DND-41 (cell line): ENCODE measurements at regions not wholly inside any gene's neighbourhood (a gene's known extent, or its start where the extent isn't known, plus 50 kb on each side); places are given as distances from the start of the nearest gene placed in this dataset.

ENCODE experiments used
- ATAC-seq: fragments of 200-7000 bp; cut with Tn5 transposase; 3 replicates; pipeline ENCODE4 v1.9.1; 2021; ENCODE audit warnings: low read depth; ENCODE audit not compliant: insufficient read depth
- DNase-seq: peaks from one replicate; pipeline ENCODE4 v3.0.0-alpha.2; 2020
- H2AFZ ChIP-seq: 2 replicates; pipeline ENCODE4 v1.6.0; 2012; ENCODE audit warnings: low read depth, low read length
- H3K27ac ChIP-seq: 2 replicates; pipeline ENCODE4 v1.5.1; 2012; ENCODE audit warnings: low read length, inconsistent platforms
- H3K27me3 ChIP-seq: fragments of 200-600 bp; sonication (generic); 2 replicates; pipeline ENCODE4 v1.6.0; 2012; ENCODE audit warnings: low read length, mild to moderate bottlenecking, inconsistent platforms; ENCODE audit not compliant: insufficient read depth, poor library complexity
- H3K36me3 ChIP-seq: 2 replicates; pipeline ENCODE4 v1.5.1; 2012; ENCODE audit warnings: low read length, inconsistent platforms; ENCODE audit not compliant: insufficient read depth
- H3K4me1 ChIP-seq: 2 replicates; pipeline ENCODE4 v1.5.1; 2012; ENCODE audit warnings: mild to moderate bottlenecking, low read length; ENCODE audit not compliant: insufficient read depth
- H3K4me2 ChIP-seq: 2 replicates; pipeline ENCODE4 v1.6.0; 2012; ENCODE audit warnings: mild to moderate bottlenecking, moderate library complexity, low read length, inconsistent platforms; ENCODE audit not compliant: insufficient read depth
- H3K4me3 ChIP-seq, 2 experiments: fragments of 200-600 bp in 1 of 2; shearing (Covaris generic) in 1 of 2; 2 replicates each; pipeline ENCODE4 v1.5.1; 2012 to 2016; ENCODE audit warnings: inconsistent platforms in 2 of 2, low read length in 2 of 2, mild to moderate bottlenecking in 2 of 2, low read depth in 1 of 2, moderate library complexity in 1 of 2
- H3K79me2 ChIP-seq: 2 replicates; pipeline ENCODE4 v1.6.0; 2012; ENCODE audit warnings: low read length, inconsistent platforms; ENCODE audit not compliant: insufficient read depth
- H3K9ac ChIP-seq: 2 replicates; pipeline ENCODE4 v1.6.0; 2012; ENCODE audit warnings: low read depth, mild to moderate bottlenecking, inconsistent platforms, low read length, moderate library complexity
- H3K9me3 ChIP-seq: 2 replicates; pipeline ENCODE4 v1.5.1; 2012; ENCODE audit warnings: low read length, moderate library complexity, mild to moderate bottlenecking, inconsistent platforms; ENCODE audit not compliant: insufficient read depth, severe bottlenecking
- H4K20me1 ChIP-seq: 2 replicates; pipeline ENCODE4 v1.6.0; 2012; ENCODE audit warnings: low read length; ENCODE audit not compliant: insufficient read depth
- EZH2 ChIP-seq: IDR thresholded peaks from 3 replicates; pipeline ENCODE4 v1.6.1; 2012; ENCODE audit warnings: borderline replicate concordance, low read depth, mild to moderate bottlenecking, moderate library complexity, low read length, inconsistent platforms; ENCODE audit not compliant: severe bottlenecking
- TF ChIP-seq, protein P1 (sequence below): IDR thresholded peaks from 2 replicates; pipeline ENCODE4 v1.5.1; 2012; ENCODE audit warnings: borderline replicate concordance, low read length, moderate library complexity, mild to moderate bottlenecking; ENCODE audit not compliant: poor library complexity, severe bottlenecking; ENCODE audit errors: extremely low read depth

DNA sequence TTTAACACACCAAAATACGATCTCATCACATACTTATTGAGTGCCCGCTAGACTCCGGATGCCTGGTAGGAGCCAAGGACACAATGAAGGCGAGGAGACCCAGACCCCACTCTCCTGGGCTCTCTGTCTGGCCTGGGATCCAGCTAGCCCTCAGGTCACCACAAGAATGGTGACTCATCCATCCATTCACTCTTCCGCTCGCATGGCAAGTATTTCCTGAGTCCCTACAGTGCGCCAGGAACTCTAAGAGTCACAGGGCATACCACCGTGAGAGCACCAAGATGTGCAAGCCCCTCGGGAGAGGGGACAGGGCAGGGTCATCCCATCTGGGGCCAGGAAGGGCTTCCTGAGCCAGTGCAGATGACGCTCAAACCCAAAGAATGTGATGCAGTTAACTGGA, 101.6 kb upstream of the PRR20G start:
- no peak overlapping the region for H3K9ac ChIP-seq
- no peak for DNase-seq
- no peaks in the 10 kb centered on the region for H4K20me1 ChIP-seq
- no peak overlapping the region for H2AFZ ChIP-seq
- H3K79me2 ChIP-seq = no peaks in the 10 kb centered on the region
- H3K4me3 ChIP-seq = no peak overlapping the region
- H3K4me2 ChIP-seq = no peak overlapping the region
- no peaks in the 10 kb centered on the region for H3K36me3 ChIP-seq
- no peaks in the 10 kb centered on the region for H3K9me3 ChIP-seq
- no peak overlapping the region for H3K27ac ChIP-seq
- H3K4me1 ChIP-seq = no peaks in the 10 kb centered on the region
- TF ChIP-seq EZH2 = no peak
- TF ChIP-seq, protein P1, sequence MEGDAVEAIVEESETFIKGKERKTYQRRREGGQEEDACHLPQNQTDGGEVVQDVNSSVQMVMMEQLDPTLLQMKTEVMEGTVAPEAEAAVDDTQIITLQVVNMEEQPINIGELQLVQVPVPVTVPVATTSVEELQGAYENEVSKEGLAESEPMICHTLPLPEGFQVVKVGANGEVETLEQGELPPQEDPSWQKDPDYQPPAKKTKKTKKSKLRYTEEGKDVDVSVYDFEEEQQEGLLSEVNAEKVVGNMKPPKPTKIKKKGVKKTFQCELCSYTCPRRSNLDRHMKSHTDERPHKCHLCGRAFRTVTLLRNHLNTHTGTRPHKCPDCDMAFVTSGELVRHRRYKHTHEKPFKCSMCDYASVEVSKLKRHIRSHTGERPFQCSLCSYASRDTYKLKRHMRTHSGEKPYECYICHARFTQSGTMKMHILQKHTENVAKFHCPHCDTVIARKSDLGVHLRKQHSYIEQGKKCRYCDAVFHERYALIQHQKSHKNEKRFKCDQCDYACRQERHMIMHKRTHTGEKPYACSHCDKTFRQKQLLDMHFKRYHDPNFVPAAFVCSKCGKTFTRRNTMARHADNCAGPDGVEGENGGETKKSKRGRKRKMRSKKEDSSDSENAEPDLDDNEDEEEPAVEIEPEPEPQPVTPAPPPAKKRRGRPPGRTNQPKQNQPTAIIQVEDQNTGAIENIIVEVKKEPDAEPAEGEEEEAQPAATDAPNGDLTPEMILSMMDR = no peak
- H3K27me3 ChIP-seq = no peaks in the 10 kb centered on the region
- no peak for ATAC-seq

DNA sequence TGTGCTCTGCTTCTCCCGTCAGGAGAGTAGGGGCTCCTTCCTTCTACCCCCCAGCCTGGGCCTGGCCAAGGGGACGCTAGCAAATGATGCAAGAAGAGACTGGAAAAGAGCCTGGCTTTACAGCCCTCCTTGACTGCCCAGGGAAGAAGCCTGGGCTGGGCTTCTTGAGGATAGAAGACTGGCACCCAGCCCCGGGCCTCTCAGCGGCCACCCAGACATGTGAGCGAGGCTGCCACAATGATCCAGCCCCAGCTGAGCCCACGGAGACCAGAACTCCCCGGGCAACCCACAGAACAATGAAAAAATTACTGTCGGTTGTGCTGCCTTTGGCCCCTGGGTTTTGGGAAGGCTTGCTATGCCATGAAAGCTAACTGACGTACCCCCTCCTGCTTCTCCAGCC, 100.6 kb upstream of the PRR20G start:
- no peaks in the 10 kb centered on the region for H3K9me3 ChIP-seq
- no peak overlapping the region for H3K4me2 ChIP-seq
- no peaks in the 10 kb centered on the region for H4K20me1 ChIP-seq
- no peak overlapping the region for H2AFZ ChIP-seq
- no peak overlapping the region for H3K4me3 ChIP-seq
- H3K27ac ChIP-seq = no peak overlapping the region
- H3K4me1 ChIP-seq = no peaks in the 10 kb centered on the region
- DNase-seq = no peak
- H3K27me3 ChIP-seq = no peaks in the 10 kb centered on the region
- H3K79me2 ChIP-seq = no peaks in the 10 kb centered on the region
- no peak for ATAC-seq
- no peak for TF ChIP-seq EZH2
- TF ChIP-seq, protein P1 = no peak
- H3K36me3 ChIP-seq = no peaks in the 10 kb centered on the region
- H3K9ac ChIP-seq = no peak overlapping the region

DNA sequence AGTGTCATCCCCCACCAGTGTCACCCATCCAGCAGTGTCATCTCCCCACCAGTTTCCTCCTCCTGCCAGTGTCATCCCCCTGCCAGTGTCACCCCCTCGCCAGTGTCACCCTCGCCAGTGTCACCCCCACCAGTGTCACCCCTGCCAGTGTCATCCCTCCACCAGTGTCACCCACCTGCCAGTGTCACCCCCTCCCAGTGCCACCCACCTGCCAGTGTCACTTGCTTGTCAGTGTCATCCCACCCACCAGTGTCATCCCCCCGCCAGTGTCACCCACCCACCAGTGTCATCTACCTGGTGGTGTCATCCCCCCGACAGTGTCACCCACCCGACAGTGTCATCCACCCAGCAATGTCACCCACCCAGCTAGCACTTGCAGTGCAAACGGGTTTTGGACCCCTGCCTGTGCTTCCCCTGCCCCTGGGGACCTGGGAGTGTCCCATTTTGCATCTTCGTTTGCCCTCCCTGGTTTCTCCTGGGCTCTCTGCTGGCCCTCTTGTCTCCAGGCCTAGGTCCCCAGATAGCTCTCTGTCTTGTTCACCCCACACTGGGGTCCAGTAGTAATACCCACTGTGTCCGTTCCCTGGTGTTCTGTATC, 99.8 kb upstream of the PRR20G start:
- Histone ChIP-seq H3K79me2 (no peaks in the 10 kb centered on the region), H3K4me3 (no peak overlapping the region), H3K4me1 (no peaks in the 10 kb centered on the region), H3K9ac (no peak overlapping the region), H3K27ac (no peak overlapping the region), H3K27me3 (no peaks in the 10 kb centered on the region), H4K20me1 (no peaks in the 10 kb centered on the region), H3K9me3 (no peaks in the 10 kb centered on the region), H3K4me2 (no peak overlapping the region), H2AFZ (no peak overlapping the region), H3K36me3 (no peaks in the 10 kb centered on the region)
- TF ChIP-seq, protein P1 = no peak
- no peak for TF ChIP-seq EZH2
- DNase-seq (no peak), ATAC-seq (no peak)
